Superior temporal gyrus (tissue), 1 donor: ENCODE measurements at regions not wholly inside any gene's neighbourhood (a gene's known extent, or its start where the extent isn't known, plus 50 kb on each side); places are given as distances from the start of the nearest gene placed in this dataset.

Source experiments
- DNase-seq: peaks from one replicate; pipeline ENCODE4 v3.0.0-alpha.2; 2016; ENCODE audit errors: extremely low spot score

- DNase-seq: no peak
These were observed 177.3 kb upstream of the ARRDC4 start for GRCh38 chr15:97783240-97783639.

GRCh38 chr15:97786741-97787140 is 173.8 kb upstream of the ARRDC4 start:
- DNase-seq: no peak

DNA sequence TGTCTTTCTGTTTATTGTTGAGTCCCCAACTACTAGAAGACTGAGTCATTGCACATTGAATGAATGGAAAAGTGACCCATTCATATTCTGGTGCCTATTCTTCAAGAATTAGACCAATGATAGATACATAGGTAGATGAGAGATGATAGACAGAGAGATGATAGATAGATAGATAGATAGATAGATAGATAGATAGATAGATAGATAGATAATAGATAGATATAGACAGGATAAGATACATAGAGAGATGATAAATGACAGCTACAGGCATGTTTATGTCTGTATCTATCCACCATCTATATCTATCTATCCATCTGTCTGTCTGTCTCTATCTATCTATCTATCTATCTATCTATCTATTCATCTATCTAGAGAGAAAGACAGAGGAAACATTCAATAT is 170.3 kb upstream of the ARRDC4 start:
- DNase-seq: no peak

- DNase-seq: no peak
These were observed 168.4 kb upstream of the ARRDC4 start for GRCh38 chr15:97791824-97792792.

GRCh38 chr15:97804950-97805349 is 155.6 kb upstream of the ARRDC4 start:
- no peak for DNase-seq

DNA sequence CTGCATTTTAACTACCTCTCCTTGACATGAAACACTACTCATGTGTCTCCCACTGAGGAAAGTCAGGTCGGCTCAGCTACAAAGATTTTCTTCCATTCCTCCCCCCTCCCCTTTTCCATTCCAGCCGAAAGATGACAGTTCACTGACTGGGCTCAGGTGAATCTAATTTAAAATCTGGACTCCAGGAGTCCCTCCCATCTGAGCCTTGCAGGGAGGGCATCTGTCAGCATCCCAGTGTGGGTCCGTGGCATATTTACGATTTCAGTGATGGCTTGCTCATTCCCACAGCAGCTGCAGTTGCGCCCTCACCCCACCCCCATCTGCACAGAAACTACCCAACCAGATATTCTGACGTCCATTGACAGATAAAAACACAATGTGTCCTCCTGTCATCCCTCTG is 153.7 kb upstream of the ARRDC4 start:
- no peak for DNase-seq

DNA sequence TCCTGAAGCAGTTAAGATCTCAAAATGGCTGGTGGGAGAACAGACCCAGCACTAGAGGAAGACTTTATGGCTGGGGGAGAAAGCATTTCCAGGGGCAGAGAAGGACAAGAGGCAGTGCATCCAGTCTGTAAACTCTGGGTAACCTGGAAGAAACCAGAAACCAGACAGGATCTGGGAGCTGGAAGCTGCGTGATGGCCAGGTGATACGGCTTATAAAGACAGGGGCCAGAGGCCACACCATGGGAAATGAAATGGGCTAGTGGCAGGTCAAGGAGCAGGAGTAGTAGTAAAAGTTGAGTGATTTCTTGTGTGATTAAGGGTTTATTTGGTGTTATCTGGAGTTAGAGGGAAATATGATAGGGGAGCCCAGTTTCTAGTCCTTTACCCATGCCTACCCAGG is 144.7 kb upstream of the ARRDC4 start:
- DNase-seq: no peak

DNA sequence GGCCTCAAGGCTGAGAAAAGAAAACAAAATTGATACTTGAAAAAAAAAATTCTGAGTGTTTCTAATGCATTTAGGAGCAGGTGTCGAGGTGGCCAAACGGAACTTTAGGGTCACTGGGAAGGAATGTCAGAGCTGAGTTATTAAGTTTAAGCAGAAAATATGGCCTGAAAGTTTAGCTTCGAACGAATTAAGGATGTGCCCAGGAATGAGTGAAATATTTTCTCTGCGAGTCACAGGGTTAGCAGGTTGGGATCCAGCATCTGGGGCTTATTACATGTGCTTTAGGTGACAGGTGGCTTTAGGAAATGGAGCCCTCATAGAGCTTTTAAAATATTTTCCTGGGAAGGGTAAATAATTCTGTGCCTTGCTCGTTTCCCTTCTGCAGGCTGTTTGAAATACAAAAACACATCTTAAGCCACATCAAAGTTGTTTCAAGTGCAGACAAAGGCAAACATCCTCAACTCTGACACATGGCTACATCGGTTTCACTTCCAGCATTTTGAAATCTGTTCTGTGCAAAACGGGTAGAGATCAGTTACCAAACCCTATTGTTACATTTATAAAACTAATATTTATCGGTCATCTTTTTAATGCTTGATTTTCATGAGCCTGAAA is 143.1 kb upstream of the ARRDC4 start:
- DNase-seq: no peak

DNA sequence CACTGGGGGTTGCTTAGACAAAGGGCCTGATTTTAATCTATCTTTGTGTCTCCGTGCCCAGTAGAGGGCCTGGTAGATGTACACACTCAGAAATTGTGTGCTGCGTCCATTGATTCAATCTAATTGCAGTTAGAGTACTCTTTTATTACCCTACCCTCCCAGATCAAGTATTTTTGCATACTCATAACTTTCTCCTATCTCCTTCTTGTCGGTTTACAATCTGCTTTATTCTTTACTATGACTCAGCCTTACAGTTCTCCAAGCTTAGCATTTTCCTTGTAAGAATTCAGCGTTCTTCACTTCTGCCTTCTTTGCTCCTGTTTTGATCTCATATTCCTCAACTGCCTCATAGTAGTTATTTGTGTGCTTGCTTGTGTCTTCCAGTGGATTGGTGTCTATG is 124.5 kb upstream of the ARRDC4 start:
- DNase-seq: no peak

DNA sequence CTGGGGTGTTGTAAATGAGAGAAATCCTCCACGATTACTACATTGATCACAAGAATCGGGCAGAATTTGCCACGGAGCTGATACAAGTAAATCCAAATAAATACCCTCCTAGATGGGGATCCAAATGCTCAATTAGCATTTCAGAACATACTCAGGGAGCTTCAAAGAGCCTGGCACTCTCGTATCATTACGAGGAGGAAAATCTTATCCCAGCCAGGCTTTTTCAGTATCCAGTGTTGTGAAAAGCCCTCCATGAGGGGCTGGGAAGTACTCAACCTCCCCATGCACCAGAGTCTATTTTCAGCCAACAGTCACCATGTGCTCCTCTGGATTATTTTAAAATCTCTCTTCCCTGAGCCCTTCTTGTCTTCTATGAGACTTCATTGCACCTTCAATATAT is 122.6 kb upstream of the ARRDC4 start:
- no peak for DNase-seq

DNA sequence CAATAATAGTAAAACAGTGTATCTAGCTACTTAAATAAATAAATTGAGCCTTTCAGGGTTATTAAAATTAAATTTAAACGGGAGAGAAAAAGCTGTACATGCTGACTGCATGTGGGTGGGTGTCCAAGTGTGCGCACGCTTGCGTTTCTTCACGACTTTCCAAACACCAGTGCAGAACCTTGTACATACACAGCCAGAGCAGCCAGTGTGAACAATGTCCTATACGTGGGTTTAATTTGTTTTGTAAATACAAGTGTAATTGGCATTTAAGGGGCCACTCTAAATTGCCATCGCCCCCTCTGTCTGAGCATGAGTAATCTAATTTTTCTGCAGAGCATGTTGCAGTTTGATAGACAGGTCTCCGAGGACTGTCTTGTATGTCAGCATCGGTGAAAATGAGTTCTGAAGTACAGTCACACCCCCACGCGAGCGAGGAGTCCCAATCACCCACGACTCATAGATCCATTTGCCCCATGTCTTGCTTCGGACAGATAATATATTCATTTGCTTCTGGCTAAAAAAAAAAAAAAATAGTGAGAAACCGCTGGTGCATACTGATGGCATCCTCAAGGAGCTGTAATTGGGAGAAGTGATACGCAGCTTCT is 121.8 kb upstream of the ARRDC4 start:
- DNase-seq: no peak

- no peak for DNase-seq
These were observed 120.0 kb upstream of the ARRDC4 start for GRCh38 chr15:97840501-97840900.

GRCh38 chr15:97841558-97841957 is 118.9 kb upstream of the ARRDC4 start:
- no peak for DNase-seq

- no peak for DNase-seq
These were observed 111.3 kb upstream of the ARRDC4 start for GRCh38 chr15:97849183-97849582.

GRCh38 chr15:97858296-97858695 is 102.2 kb upstream of the ARRDC4 start:
- DNase-seq: peak; percentile 53

GRCh38 chr15:97861529-97862260 is 98.8 kb upstream of the ARRDC4 start:
- no peak for DNase-seq

- no peak for DNase-seq
These were observed 93.5 kb upstream of the ARRDC4 start for GRCh38 chr15:97866959-97867358.

DNA sequence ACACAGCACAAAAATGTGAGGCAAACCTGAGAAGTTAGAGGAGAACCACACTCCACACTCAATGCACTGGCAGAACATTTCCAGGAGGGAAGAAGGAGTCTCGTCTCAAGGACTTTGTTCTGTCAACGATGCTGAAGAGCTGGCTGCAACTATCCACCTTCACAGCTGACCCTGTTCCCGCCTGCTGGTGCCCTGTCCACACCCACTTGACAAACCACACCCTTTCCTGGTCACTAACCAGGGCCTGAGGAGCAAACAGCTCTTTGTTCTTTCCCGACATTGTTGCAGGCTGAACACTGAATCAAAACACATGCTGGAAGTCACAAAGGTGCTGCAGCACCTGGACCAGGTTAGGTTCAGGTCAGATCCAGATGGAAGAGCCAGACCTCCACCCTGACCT is 92.6 kb upstream of the ARRDC4 start:
- DNase-seq: no peak

DNA sequence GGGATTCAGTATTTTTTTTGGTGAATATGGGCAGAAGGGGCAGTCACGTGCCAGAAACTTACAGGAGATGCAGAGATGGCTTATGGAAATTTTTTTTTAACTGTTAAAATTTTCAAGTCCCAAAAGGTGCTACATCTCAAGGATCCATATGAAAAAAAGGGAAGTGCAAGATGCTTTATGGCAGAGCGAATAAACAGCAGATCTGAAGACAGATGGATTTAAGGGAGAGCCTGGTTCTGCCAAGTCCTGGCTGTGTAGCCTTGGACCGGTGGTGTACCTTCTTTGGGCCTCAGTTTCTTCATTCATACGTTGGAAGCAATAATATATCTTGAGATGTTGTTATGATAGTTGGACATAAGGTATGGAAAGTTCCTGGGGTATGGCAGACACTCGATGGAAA is 91.5 kb upstream of the ARRDC4 start:
- DNase-seq: no peak

GRCh38 chr15:97870771-97871170 is 89.7 kb upstream of the ARRDC4 start:
- no peak for DNase-seq

DNA sequence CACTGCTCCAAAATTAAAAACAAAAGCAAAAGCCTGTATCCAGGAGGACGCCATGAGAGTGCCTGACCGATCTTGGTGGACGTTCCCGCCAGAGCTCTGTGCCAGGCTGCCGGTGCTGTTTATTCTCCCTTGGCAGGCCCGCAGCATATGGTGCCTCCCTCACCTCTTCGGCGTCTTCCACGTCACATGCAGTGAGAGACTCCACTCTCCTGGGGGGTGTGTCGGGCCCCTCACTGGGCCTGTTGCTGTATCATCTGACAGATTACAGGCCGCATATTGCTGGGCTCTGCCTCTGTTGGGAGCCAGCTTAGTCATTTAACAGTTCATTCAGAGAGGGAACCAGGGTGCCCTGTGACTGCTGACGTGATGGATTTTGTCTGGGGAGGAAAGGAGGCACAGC is 86.4 kb upstream of the ARRDC4 start:
- no peak for DNase-seq

DNA sequence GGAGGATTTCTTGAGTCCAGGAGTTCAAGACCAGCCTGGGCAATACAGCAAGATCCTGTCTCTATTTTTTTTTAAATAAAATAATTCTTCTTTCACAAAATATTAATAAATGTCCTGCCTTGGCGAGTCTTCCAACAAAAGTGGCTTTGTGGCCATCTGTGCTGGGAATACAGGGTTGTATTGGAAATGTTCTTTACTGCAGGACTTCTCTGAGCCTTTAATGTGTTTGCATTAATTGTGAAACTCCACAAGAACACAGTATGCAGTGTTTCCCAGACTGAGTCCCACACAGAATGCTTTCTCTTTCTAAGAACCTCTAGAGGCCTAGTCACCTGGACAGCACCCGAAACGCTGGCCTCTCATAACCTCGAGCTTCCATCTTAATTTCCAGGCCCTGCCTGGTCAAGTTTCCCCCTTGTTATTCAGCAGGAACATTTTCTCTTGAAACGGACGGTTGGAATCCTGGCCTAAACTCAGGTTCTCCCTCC is 85.4 kb upstream of the ARRDC4 start:
- DNase-seq: no peak
